Activated effector memory CD4-positive, alpha-beta T cell treated with anti-CD3 and anti-CD28 coated beads, Interleukin-2, amount 50 U/mL, for 16 hours (primary cell): ENCODE measurements at regions not wholly inside any gene's neighbourhood (a gene's known extent, or its start where the extent isn't known, plus 50 kb on each side); places are given as distances from the start of the nearest gene placed in this dataset.

Experiments used
- DNase-seq: peaks from one replicate; pipeline ENCODE4 v3.0.0-alpha.2; 2020

- no peak for DNase-seq
Observed at GRCh38 chr11:76276046-76276780, 69.9 kb upstream of the WNT11 start.

- DNase-seq, result no peak
Observed at GRCh38 chr11:76275446-76275845, 69.1 kb upstream of the WNT11 start.

GRCh38 chr11:76271068-76271467 is 64.8 kb upstream of the WNT11 start:
- no peak for DNase-seq

GRCh38 chr11:76270389-76270788 is 64.1 kb upstream of the WNT11 start:
- no peak for DNase-seq

- no peak for DNase-seq
Observed at GRCh38 chr11:76269661-76270261, 63.5 kb upstream of the WNT11 start.

GRCh38 chr11:76269247-76269646 is 62.9 kb upstream of the WNT11 start:
- no peak for DNase-seq

- no peak for DNase-seq
Observed at GRCh38 chr11:76268498-76268897, 62.2 kb upstream of the WNT11 start.

GRCh38 chr11:76267556-76267955 is 61.3 kb upstream of the WNT11 start:
- DNase-seq, result no peak

GRCh38 chr11:76266286-76267100 is 60.2 kb upstream of the WNT11 start:
- DNase-seq, result no peak

- no peak for DNase-seq
Observed at GRCh38 chr11:76265771-76266241, 59.5 kb upstream of the WNT11 start.

GRCh38 chr11:76263657-76264056 is 57.4 kb upstream of the WNT11 start:
- DNase-seq, result no peak

GRCh38 chr11:76263166-76263565 is 56.9 kb upstream of the WNT11 start:
- no peak for DNase-seq

- no peak for DNase-seq
Observed at GRCh38 chr11:76260296-76260925, 54.1 kb upstream of the WNT11 start.

GRCh38 chr11:76259299-76259908 is 53.1 kb upstream of the WNT11 start:
- DNase-seq, result no peak

GRCh38 chr11:76257074-76257719 is 50.9 kb upstream of the WNT11 start:
- DNase-seq, result no peak

- no peak for DNase-seq
Observed at GRCh38 chr11:76256448-76256847, 50.1 kb upstream of the WNT11 start.
